Gastrocnemius medialis (tissue), 4 donors: ENCODE measurements at regions not wholly inside any gene's neighbourhood (a gene's known extent, or its start where the extent isn't known, plus 50 kb on each side); places are given as distances from the start of the nearest gene placed in this dataset.
"Not testable (repeated sequence)": the region's sequence is repeated elsewhere in the genome, so short reads cannot be mapped to it uniquely, and the experiment has no call there.

Experiments
- ATAC-seq, 2 donors: fragments of 150-250 bp; one replicate each; pipeline ENCODE4 v1.9.1; 2016
- DNase-seq, 2 donors: peaks; one replicate each; pipeline ENCODE4 v3.0.0-alpha.2; 2019
- H3K27ac ChIP-seq, 4 donors: fragments of 200-600 bp; sonication (generic); 1 replicate in 1 of 4; 2 replicates in 3 of 4; pipeline ENCODE4 v1.5.1; 2016 to 2018; ENCODE audit warnings: mild to moderate bottlenecking in 2 of 4, moderate library complexity in 1 of 4
- H3K27me3 ChIP-seq, 3 donors: fragments of 200-600 bp; sonication (generic) in 2 of 3; 1 replicate in 1 of 3; 2 replicates in 2 of 3; pipeline versions ENCODE4 v1.5.1 to v1.6.0; 2016 to 2019; ENCODE audit warnings: mild to moderate bottlenecking in 1 of 3, moderate library complexity in 1 of 3
- H3K36me3 ChIP-seq, 2 donors: fragments of 200-600 bp; sonication (generic) in 1 of 2; one replicate each; pipeline ENCODE4 v1.5.1; 2017 to 2018
- H3K4me1 ChIP-seq, 2 donors: fragments of 200-600 bp; sonication (generic) in 1 of 2; one replicate each; pipeline ENCODE4 v1.5.1; 2016 to 2017; ENCODE audit warnings: mild to moderate bottlenecking in 2 of 2
- H3K4me3 ChIP-seq, 4 donors: fragments of 200-600 bp; sonication (generic) in 3 of 4; 1 replicate in 1 of 4; 2 replicates in 3 of 4; pipeline ENCODE4 v1.5.1; 2016 to 2019; ENCODE audit warnings: mild to moderate bottlenecking in 2 of 4
- H3K9me3 ChIP-seq, 3 donors: fragments of 200-600 bp; sonication (generic) in 2 of 3; 1 replicate in 1 of 3; 2 replicates in 2 of 3; pipeline ENCODE4 v1.5.1; 2016 to 2019
- CTCF ChIP-seq, 5 experiments: fragments of 450-650 bp in 3 of 5; fragments of 200-600 bp in 2 of 5; sonication (generic) in 2 of 5; IDR thresholded peaks in 4 of 5; conservative IDR thresholded peaks in 1 of 5; 1 replicate in 4 of 5; 2 replicates in 1 of 5; pipeline ENCODE4 v1.5.1; 2016 to 2019; ENCODE audit warnings: antibody characterized with exemption in 5 of 5, mild to moderate bottlenecking in 3 of 5, moderate library complexity in 3 of 5
- POLR2A ChIP-seq, 2 donors: fragments of 450-650 bp; IDR thresholded peaks; one replicate each; pipeline ENCODE4 v1.6.1; 2017; ENCODE audit warnings: antibody characterized with exemption in 2 of 2, mild to moderate bottlenecking in 2 of 2, moderate library complexity in 2 of 2
- in situ Hi-C, 4 donors: fragments of 200-750 bp; cut with MboI; loops; one replicate each; pipeline versions ENCODE4 v1.15.0 to v1.8.0; 2017; ENCODE audit warnings: low sequenced_read_pairs in 4 of 4
- intact Hi-C: fragments of 100-400 bp; cut with DNase I; formaldehyde crosslinking; loops from one replicate; pipeline ENCODE4 v1.15.1; 2023; ENCODE audit warnings: low total_unique reads

DNA sequence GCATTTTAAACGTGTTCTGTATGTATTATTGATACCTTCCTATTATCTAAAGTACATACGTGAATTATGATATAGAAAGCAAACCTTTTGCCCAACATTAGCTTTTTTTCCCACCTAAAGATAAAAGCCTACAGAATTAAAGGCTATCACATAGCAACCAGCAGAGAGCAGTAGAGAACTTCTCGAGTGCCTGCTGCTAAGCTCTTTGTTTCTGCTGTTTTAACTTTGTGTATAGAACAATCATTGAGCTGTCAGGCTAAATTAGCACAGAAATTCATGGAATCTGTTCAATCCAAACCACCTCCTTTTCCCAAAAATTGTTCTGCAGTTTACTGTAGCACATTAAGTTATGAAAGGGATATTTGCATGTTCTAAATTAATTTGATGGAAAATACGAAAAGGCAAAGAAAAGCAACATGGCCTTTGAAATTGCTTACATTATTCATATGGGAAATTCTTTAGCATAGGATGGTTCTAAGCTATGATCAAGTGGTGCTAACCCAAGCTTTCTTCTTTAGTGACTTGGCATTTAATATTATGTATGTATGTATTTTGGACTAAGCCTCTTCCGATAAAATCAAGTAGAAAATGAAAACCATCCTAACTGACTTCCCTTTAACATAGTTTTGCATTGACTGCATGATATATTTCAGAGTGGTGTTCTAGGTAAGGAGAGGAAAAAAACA, 1288.5 kb downstream of the GATA3 start:
- no peaks in the 10 kb centered on the region for H3K9me3 ChIP-seq
- H3K4me1 ChIP-seq, result no peaks in the 10 kb centered on the region
- H3K36me3 ChIP-seq, result no peaks in the 10 kb centered on the region
- H3K4me3 ChIP-seq, result no peak overlapping the region
- ATAC-seq (no peak), DNase-seq (no peak)
- in situ Hi-C loops, result loop anchor here in 1 of 4 donors (25.0 kb wide), 1 partner anchor 1344 kb away; no protein-coding TSS in a partner anchor
- intact Hi-C loops, result no loop called here
- peak in 1 of 5 experiments; percentile 18 for TF ChIP-seq CTCF (IDR thresholded peaks at IDR 0.05 in 4 of 5, conservative IDR thresholded peaks at IDR 0.05 in 1 of 5)
- no peak for TF ChIP-seq POLR2A (IDR thresholded peaks at IDR 0.05)
- H3K27me3 ChIP-seq, result no peaks in the 10 kb centered on the region
- no peak overlapping the region for H3K27ac ChIP-seq

GRCh38 chr10:9347933-9348332, 1293.4 kb downstream of the GATA3 start:
- ATAC-seq, H3K4me1 ChIP-seq, H3K27ac ChIP-seq, DNase-seq, H3K4me3 ChIP-seq, H3K36me3 ChIP-seq, H3K27me3 ChIP-seq, H3K9me3 ChIP-seq, intact Hi-C loops: not testable (repeated sequence)
- in situ Hi-C loops, result loop anchor here in 1 of 4 donors (25.0 kb wide), 1 partner anchor 1339 kb away; no protein-coding TSS in a partner anchor

GRCh38 chr10:9357471-9357870, 1303.0 kb downstream of the GATA3 start:
- no peak overlapping the region for H3K27ac ChIP-seq
- no peak overlapping the region for H3K4me3 ChIP-seq
- no peaks in the 10 kb centered on the region for H3K36me3 ChIP-seq
- no peaks in the 10 kb centered on the region for H3K9me3 ChIP-seq
- TF ChIP-seq POLR2A (IDR thresholded peaks at IDR 0.05) (no peak), CTCF (IDR thresholded peaks at IDR 0.05 in 4 of 5, conservative IDR thresholded peaks at IDR 0.05 in 1 of 5) (no peak)
- H3K27me3 ChIP-seq, result no peaks in the 10 kb centered on the region
- ATAC-seq, result no peak
- in situ Hi-C loops, result no loop called here
- intact Hi-C loops, result no loop called here
- no peaks in the 10 kb centered on the region for H3K4me1 ChIP-seq
- DNase-seq, result no peak

DNA sequence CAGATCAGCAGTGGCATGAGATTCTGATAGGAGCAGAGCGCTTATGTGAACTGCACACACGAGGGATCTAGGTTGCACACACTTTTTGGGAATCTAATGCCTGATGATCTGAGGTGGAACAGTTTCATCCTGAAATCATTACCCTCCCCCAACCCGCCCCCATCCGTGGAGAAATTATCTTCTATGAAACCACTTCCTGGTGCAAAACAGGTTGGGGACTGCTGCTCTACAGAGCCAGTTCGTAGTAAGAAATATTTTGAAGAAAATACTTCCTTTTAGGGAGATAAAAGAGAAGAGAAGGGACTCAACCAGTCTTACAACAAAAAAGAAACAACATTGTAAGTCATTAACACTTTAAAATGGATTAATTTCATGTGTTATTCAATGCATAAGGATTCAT, 1308.2 kb downstream of the GATA3 start:
- no peak for TF ChIP-seq POLR2A (IDR thresholded peaks at IDR 0.05)
- DNase-seq (no peak), ATAC-seq (no peak)
- no peaks in the 10 kb centered on the region for H3K27me3 ChIP-seq
- intact Hi-C loops (no loop called here), in situ Hi-C loops (no loop called here)
- H3K4me3 ChIP-seq, result no peak overlapping the region
- no peak overlapping the region for H3K27ac ChIP-seq
- H3K36me3 ChIP-seq, result no peaks in the 10 kb centered on the region
- no peaks in the 10 kb centered on the region for H3K4me1 ChIP-seq
- H3K9me3 ChIP-seq, result no peaks in the 10 kb centered on the region

GRCh38 chr10:9379183-9379582, 1324.7 kb downstream of the GATA3 start:
- H3K9me3 ChIP-seq, result no peaks in the 10 kb centered on the region
- intact Hi-C loops, result no loop called here
- H3K4me3 ChIP-seq, result no peak overlapping the region
- no peak for TF ChIP-seq CTCF (IDR thresholded peaks at IDR 0.05 in 4 of 5, conservative IDR thresholded peaks at IDR 0.05 in 1 of 5)
- TF ChIP-seq POLR2A (IDR thresholded peaks at IDR 0.05), result no peak
- H3K27me3 ChIP-seq, result no peaks in the 10 kb centered on the region
- ATAC-seq (no peak), DNase-seq (no peak)
- no peaks in the 10 kb centered on the region for H3K4me1 ChIP-seq
- no peaks in the 10 kb centered on the region for H3K36me3 ChIP-seq
- in situ Hi-C loops, result no loop called here
- H3K27ac ChIP-seq, result no peak overlapping the region
